Activated CD4-positive, alpha-beta T cell treated with anti-CD3 and anti-CD28 coated beads, Interleukin-2, amount 10 ng/mL, durations not matched to agents 7 days and 5 days (primary cell): ENCODE measurements at regions not wholly inside any gene's neighbourhood (a gene's known extent, or its start where the extent isn't known, plus 50 kb on each side); places are given as distances from the start of the nearest gene placed in this dataset.
A peak's percentile ranks its signal among the peaks of the same experiment; 100 is the strongest.

Experiments used
- CTCF ChIA-PET: fragments of 350-600 bp; sonication (Branson Sonifier 250); formaldehyde crosslinking; loops from one replicate; lab custom pipeline; 2021; ENCODE audit warnings: antibody characterized with exemption; lab: Charles Lee
- POLR2A ChIA-PET: fragments of 350-600 bp; sonication (Branson Sonifier 250); formaldehyde crosslinking; loops from one replicate; lab custom pipeline; 2021; ENCODE audit warnings: antibody characterized with exemption; lab: Charles Lee
- DNase-seq: peaks from one replicate; pipeline ENCODE4 v3.0.0-alpha.2; 2020
- H3K27ac Mint-ChIP-seq: one replicate; pipeline ENCODE4 v1.8.0; 2021; ENCODE audit warnings: mild to moderate bottlenecking, moderate library complexity, mixed read lengths
- H3K27me3 Mint-ChIP-seq: one replicate; pipeline ENCODE4 v1.8.0; 2021; ENCODE audit warnings: mixed read lengths
- H3K36me3 Mint-ChIP-seq: one replicate; pipeline ENCODE4 v1.8.0; 2021; ENCODE audit warnings: low read depth, mixed read lengths
- H3K4me1 Mint-ChIP-seq: one replicate; pipeline ENCODE4 v1.8.0; 2021; ENCODE audit warnings: mixed read lengths
- H3K4me3 Mint-ChIP-seq: one replicate; pipeline ENCODE4 v1.8.0; 2021; ENCODE audit warnings: mild to moderate bottlenecking, moderate library complexity, mixed read lengths
- H3K9me3 Mint-ChIP-seq: one replicate; pipeline ENCODE4 v1.8.0; 2021; ENCODE audit warnings: mixed read lengths

- H3K36me3 Mint-ChIP-seq, result peaks cover 45% of the 10 kb centered on the region
- H3K4me1 Mint-ChIP-seq, result peaks cover 73% of the 10 kb centered on the region
- no peaks in the 10 kb centered on the region for H3K27me3 Mint-ChIP-seq
- H3K4me3 Mint-ChIP-seq, result peak overlapping the region; percentile 33
- ChIA-PET CTCF (interaction anchor here (1.3 to 1.9 kb wide), 2 partner anchors 19 to 226 kb away, joined by 3 to 5 read pairs; no protein-coding TSS in a partner anchor), POLR2A (no interaction called here)
- no peak for DNase-seq
- H3K9me3 Mint-ChIP-seq, result peaks cover 11% of the 10 kb centered on the region
- peak overlapping the region; percentile 91 for H3K27ac Mint-ChIP-seq
Measured at GRCh38 chr11:128304116-128304515, 283.2 kb downstream of the ETS1 start.

GRCh38 chr11:128303383-128303782, 284.0 kb downstream of the ETS1 start:
- Mint-ChIP-seq H3K9me3 (peaks cover 11% of the 10 kb centered on the region), H3K27me3 (no peaks in the 10 kb centered on the region), H3K4me1 (peaks cover 75% of the 10 kb centered on the region), H3K4me3 (peak overlapping the region; percentile 7), H3K36me3 (peaks cover 51% of the 10 kb centered on the region), H3K27ac (peak overlapping the region; percentile 91)
- DNase-seq, result no peak
- POLR2A ChIA-PET, result interaction anchor here (0.9 to 1.6 kb wide), 3 partner anchors 11 to 216 kb away, joined by 3 to 6 read pairs (median 3); no protein-coding TSS in a partner anchor
- CTCF ChIA-PET, result interaction anchor here (1.1 to 11.5 kb wide), 8 partner anchors 9 to 326 kb away, joined by 3 to 125 read pairs (median 5); no protein-coding TSS in a partner anchor

- Mint-ChIP-seq H3K4me3 (peak overlapping the region; percentile 82), H3K27ac (peak overlapping the region; percentile 91), H3K9me3 (peaks cover 11% of the 10 kb centered on the region), H3K36me3 (peaks cover 46% of the 10 kb centered on the region), H3K4me1 (peaks cover 75% of the 10 kb centered on the region), H3K27me3 (no peaks in the 10 kb centered on the region)
- ChIA-PET CTCF (interaction anchor here (0.6 to 11.5 kb wide), 16 partner anchors 10 to 327 kb away, joined by 3 to 125 read pairs (median 3); no protein-coding TSS in a partner anchor), POLR2A (interaction anchor here (0.9 to 1.6 kb wide), 3 partner anchors 12 to 216 kb away, joined by 3 to 6 read pairs (median 3); no protein-coding TSS in a partner anchor)
- peak; percentile 92 for DNase-seq
Measured at GRCh38 chr11:128302425-128303186, 284.8 kb downstream of the ETS1 start.

GRCh38 chr11:128301756-128302155, 285.6 kb downstream of the ETS1 start:
- peak overlapping the region; percentile 82 for H3K4me3 Mint-ChIP-seq
- ChIA-PET POLR2A (interaction anchor here (1.1 to 1.6 kb wide), 3 partner anchors 11 to 217 kb away, joined by 3 to 6 read pairs (median 3); no protein-coding TSS in a partner anchor), CTCF (interaction anchor here (0.8 to 11.5 kb wide), 13 partner anchors 11 to 328 kb away, joined by 3 to 125 read pairs (median 4); no protein-coding TSS in a partner anchor)
- H3K9me3 Mint-ChIP-seq, result peaks cover 11% of the 10 kb centered on the region
- H3K27ac Mint-ChIP-seq, result peak overlapping the region; percentile 91
- H3K36me3 Mint-ChIP-seq, result peaks cover 45% of the 10 kb centered on the region
- H3K4me1 Mint-ChIP-seq, result peaks cover 83% of the 10 kb centered on the region
- no peak for DNase-seq
- no peaks in the 10 kb centered on the region for H3K27me3 Mint-ChIP-seq

GRCh38 chr11:128300785-128301184, 286.6 kb downstream of the ETS1 start:
- Mint-ChIP-seq H3K4me1 (peaks cover 83% of the 10 kb centered on the region), H3K36me3 (peaks cover 41% of the 10 kb centered on the region), H3K4me3 (peak overlapping the region; percentile 66), H3K27me3 (no peaks in the 10 kb centered on the region), H3K9me3 (peaks cover 5% of the 10 kb centered on the region), H3K27ac (peak overlapping the region; percentile 89)
- DNase-seq, result no peak
- ChIA-PET CTCF (interaction anchor here (0.8 to 11.5 kb wide), 7 partner anchors 10 to 329 kb away, joined by 3 to 125 read pairs (median 4); no protein-coding TSS in a partner anchor), POLR2A (interaction anchor here (1.1 kb wide), 1 partner anchor 181 kb away, joined by 3 read pairs; no protein-coding TSS in a partner anchor)

GRCh38 chr11:128299132-128299726, 288.1 kb downstream of the ETS1 start:
- Mint-ChIP-seq H3K36me3 (peaks cover 46% of the 10 kb centered on the region), H3K27ac (peak overlapping the region; percentile 89), H3K4me1 (peaks cover 82% of the 10 kb centered on the region), H3K27me3 (no peaks in the 10 kb centered on the region), H3K4me3 (peak overlapping the region; percentile 66), H3K9me3 (peaks cover 10% of the 10 kb centered on the region)
- ChIA-PET POLR2A (interaction anchor here (1.1 kb wide), 1 partner anchor 176 kb away, joined by 3 read pairs; no protein-coding TSS in a partner anchor), CTCF (interaction anchor here (1.1 to 11.5 kb wide), 9 partner anchors 9 to 330 kb away, joined by 3 to 125 read pairs (median 4); no protein-coding TSS in a partner anchor)
- DNase-seq, result no peak

GRCh38 chr11:128298271-128298670, 289.1 kb downstream of the ETS1 start:
- no peak overlapping the region for H3K4me3 Mint-ChIP-seq
- CTCF ChIA-PET, result interaction anchor here (0.5 to 11.5 kb wide), 7 partner anchors 8 to 254 kb away, joined by 3 to 125 read pairs (median 5); no protein-coding TSS in a partner anchor
- no peak for DNase-seq
- POLR2A ChIA-PET, result no interaction called here
- H3K27me3 Mint-ChIP-seq, result no peaks in the 10 kb centered on the region
- H3K27ac Mint-ChIP-seq, result peak overlapping the region; percentile 89
- peaks cover 48% of the 10 kb centered on the region for H3K36me3 Mint-ChIP-seq
- peaks cover 13% of the 10 kb centered on the region for H3K9me3 Mint-ChIP-seq
- H3K4me1 Mint-ChIP-seq, result peaks cover 81% of the 10 kb centered on the region

- Mint-ChIP-seq H3K27me3 (no peaks in the 10 kb centered on the region), H3K9me3 (peaks cover 13% of the 10 kb centered on the region), H3K4me3 (no peak overlapping the region), H3K4me1 (peaks cover 81% of the 10 kb centered on the region), H3K36me3 (peaks cover 48% of the 10 kb centered on the region), H3K27ac (peak overlapping the region; percentile 89)
- no peak for DNase-seq
- ChIA-PET POLR2A (interaction anchor here (1.4 kb wide), 1 partner anchor 213 kb away, joined by 3 read pairs; no protein-coding TSS in a partner anchor), CTCF (interaction anchor here (0.6 to 11.5 kb wide), 5 partner anchors 8 to 175 kb away, joined by 3 to 125 read pairs (median 6); no protein-coding TSS in a partner anchor)
Measured at GRCh38 chr11:128297805-128298204, 289.6 kb downstream of the ETS1 start.

GRCh38 chr11:128297091-128297651, 290.2 kb downstream of the ETS1 start:
- DNase-seq, result peak; percentile 39
- Mint-ChIP-seq H3K27me3 (no peaks in the 10 kb centered on the region), H3K27ac (peak overlapping the region; percentile 89), H3K4me1 (peaks cover 87% of the 10 kb centered on the region), H3K36me3 (peaks cover 53% of the 10 kb centered on the region), H3K9me3 (peaks cover 13% of the 10 kb centered on the region), H3K4me3 (no peak overlapping the region)
- POLR2A ChIA-PET, result interaction anchor here (1.4 kb wide), 1 partner anchor 214 kb away, joined by 3 read pairs; no protein-coding TSS in a partner anchor
- CTCF ChIA-PET, result interaction anchor here (0.9 to 11.5 kb wide), 5 partner anchors 9 to 333 kb away, joined by 3 to 125 read pairs (median 4); no protein-coding TSS in a partner anchor

- peaks cover 92% of the 10 kb centered on the region for H3K4me1 Mint-ChIP-seq
- H3K9me3 Mint-ChIP-seq, result peaks cover 9% of the 10 kb centered on the region
- ChIA-PET POLR2A (interaction anchor here (0.6 kb wide), 1 partner anchor 33 kb away, joined by 3 read pairs; no protein-coding TSS in a partner anchor), CTCF (interaction anchor here (11.5 kb wide), 1 partner anchor 26 kb away, joined by 125 read pairs; no protein-coding TSS in a partner anchor)
- H3K4me3 Mint-ChIP-seq, result no peak overlapping the region
- DNase-seq, result no peak
- H3K36me3 Mint-ChIP-seq, result peaks cover 53% of the 10 kb centered on the region
- peak overlapping the region; percentile 48 for H3K27ac Mint-ChIP-seq
- H3K27me3 Mint-ChIP-seq, result no peaks in the 10 kb centered on the region
Measured at GRCh38 chr11:128294671-128295050, 292.7 kb downstream of the ETS1 start.

- no peak for DNase-seq
- no peaks in the 10 kb centered on the region for H3K27me3 Mint-ChIP-seq
- H3K4me1 Mint-ChIP-seq, result peaks cover 92% of the 10 kb centered on the region
- peaks cover 8% of the 10 kb centered on the region for H3K9me3 Mint-ChIP-seq
- no peak overlapping the region for H3K4me3 Mint-ChIP-seq
- peaks cover 48% of the 10 kb centered on the region for H3K36me3 Mint-ChIP-seq
- ChIA-PET CTCF (interaction anchor here (11.5 kb wide), 1 partner anchor 26 kb away, joined by 125 read pairs; no protein-coding TSS in a partner anchor), POLR2A (interaction anchor here (0.6 kb wide), 1 partner anchor 34 kb away, joined by 3 read pairs; no protein-coding TSS in a partner anchor)
- H3K27ac Mint-ChIP-seq, result peak overlapping the region; percentile 48
Measured at GRCh38 chr11:128294001-128294670, 293.2 kb downstream of the ETS1 start.
